Fibroblast of villous mesenchyme (primary cell): ENCODE measurements at regions not wholly inside any gene's neighbourhood (a gene's known extent, or its start where the extent isn't known, plus 50 kb on each side); places are given as distances from the start of the nearest gene placed in this dataset.

Experiments
- DNase-seq: peaks from one replicate; pipeline ENCODE4 v3.0.0-alpha.2; 2010; ENCODE audit warnings: low read depth
- H3K4me3 ChIP-seq: 2 replicates; pipeline ENCODE4 v1.5.1; 2011; ENCODE audit warnings: low read depth, mild to moderate bottlenecking, low read length
- CTCF ChIP-seq: IDR thresholded peaks from 2 replicates; pipeline ENCODE4 v1.5.1; 2012; ENCODE audit warnings: low read depth, mild to moderate bottlenecking, low read length; ENCODE audit not compliant: insufficient read depth

GRCh38 chr11:38416141-38416540, 1818.1 kb upstream of the RAG2 start:
- no peak for DNase-seq
- no peak for TF ChIP-seq CTCF
- H3K4me3 ChIP-seq: no peak overlapping the region

DNA sequence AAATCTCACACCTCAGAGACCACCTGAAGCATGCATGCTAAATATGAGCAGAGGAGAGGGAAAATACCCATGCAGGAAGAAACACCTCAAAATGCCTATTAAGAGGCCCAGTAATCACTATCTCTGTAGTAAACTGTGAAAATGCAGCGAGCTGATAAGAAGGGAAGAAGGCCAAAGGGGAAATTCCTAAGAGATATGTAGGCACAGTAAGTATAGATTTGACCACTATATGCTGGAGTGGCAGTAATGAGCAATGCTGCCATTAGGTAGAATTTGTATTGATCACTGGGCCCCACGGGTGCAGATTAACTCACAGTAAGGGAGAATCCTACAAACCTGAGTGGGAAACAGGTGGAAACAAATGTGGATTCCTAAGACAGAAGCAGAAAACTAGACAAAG, 1813.1 kb upstream of the RAG2 start:
- H3K4me3 ChIP-seq: no peak overlapping the region
- TF ChIP-seq CTCF: no peak
- no peak for DNase-seq

- no peak for DNase-seq
- no peak for TF ChIP-seq CTCF
- H3K4me3 ChIP-seq: no peak overlapping the region
Measured at GRCh38 chr11:38402063-38402462, 1804.0 kb upstream of the RAG2 start.

DNA sequence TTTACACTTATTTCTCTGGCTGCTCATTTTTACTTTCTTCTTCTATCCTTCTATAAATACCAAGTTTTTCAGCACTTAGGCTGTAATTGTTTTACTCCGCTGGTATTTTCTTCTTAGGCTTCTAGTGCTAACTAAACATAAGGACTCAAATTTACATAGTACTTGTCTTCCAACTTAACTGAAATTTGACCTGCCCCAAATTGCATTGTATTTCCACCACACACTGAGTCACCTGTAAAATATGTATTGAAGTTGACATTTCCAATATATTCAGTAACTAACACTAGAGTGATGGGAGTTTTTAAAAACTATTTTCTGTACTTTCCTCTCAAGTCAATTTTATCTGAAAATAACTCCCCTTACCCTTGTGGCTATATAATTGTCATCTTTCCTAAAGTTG, 1794.1 kb upstream of the RAG2 start:
- DNase-seq: no peak
- no peak overlapping the region for H3K4me3 ChIP-seq
- TF ChIP-seq CTCF: no peak

DNA sequence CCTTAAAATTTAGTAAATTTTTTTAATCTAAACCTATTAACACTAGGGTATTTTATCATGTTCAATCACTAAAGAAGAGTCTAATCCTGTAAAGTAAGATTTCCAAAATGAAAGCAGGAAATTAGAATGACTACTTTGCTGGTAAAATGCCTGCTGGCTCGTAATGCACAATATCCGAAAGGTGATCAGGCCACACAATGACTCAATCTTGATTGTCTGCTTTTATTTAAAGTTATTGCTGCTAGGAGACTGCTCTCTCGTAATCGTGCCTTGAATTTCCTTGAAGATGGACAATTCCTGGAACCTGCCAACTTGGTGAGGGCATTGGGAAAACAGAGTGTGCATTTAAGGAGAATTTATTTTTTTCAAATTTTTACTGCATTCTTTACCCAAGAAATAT, 1786.5 kb upstream of the RAG2 start:
- DNase-seq: no peak
- no peak for TF ChIP-seq CTCF
- no peak overlapping the region for H3K4me3 ChIP-seq

- no peak overlapping the region for H3K4me3 ChIP-seq
- TF ChIP-seq CTCF: no peak
- DNase-seq: no peak
Measured at GRCh38 chr11:38365274-38365673, 1767.2 kb upstream of the RAG2 start.

DNA sequence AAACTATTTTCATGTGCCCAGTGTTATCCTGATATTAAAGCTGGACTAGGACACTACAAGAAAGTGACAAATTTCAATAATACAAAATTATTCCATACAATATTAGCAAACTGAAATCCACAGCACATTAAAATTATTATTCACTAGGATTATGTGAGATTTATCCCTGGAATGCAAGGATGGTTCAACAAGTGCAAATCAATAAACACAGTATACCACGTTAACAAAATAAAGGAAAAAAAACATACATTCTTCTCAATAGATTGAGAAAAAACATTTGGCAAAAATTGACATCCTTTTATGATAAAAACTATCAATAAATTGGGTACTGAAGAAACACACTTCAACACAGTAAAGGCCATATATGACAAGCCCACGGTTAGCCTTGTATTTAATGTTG, 1758.2 kb upstream of the RAG2 start:
- DNase-seq: no peak
- no peak overlapping the region for H3K4me3 ChIP-seq
- no peak for TF ChIP-seq CTCF
